CD4-positive, alpha-beta T cell treated with Interleukin-4 for 4 hours (primary cell): ENCODE measurements at regions not wholly inside any gene's neighbourhood (a gene's known extent, or its start where the extent isn't known, plus 50 kb on each side); places are given as distances from the start of the nearest gene placed in this dataset.

Experiments
- DNase-seq: peaks from one replicate; pipeline ENCODE4 v3.0.0-alpha.2; 2020

GRCh38 chr20:7358670-7359069 is 581.6 kb downstream of the HAO1 start:
- DNase-seq, result no peak

- no peak for DNase-seq
Measured at GRCh38 chr20:7359739-7360138, 580.5 kb downstream of the HAO1 start.

GRCh38 chr20:7361321-7361720 is 578.9 kb downstream of the HAO1 start:
- no peak for DNase-seq

GRCh38 chr20:7361931-7362330 is 578.3 kb downstream of the HAO1 start:
- no peak for DNase-seq

- no peak for DNase-seq
Measured at GRCh38 chr20:7362601-7363000, 577.7 kb downstream of the HAO1 start.

- DNase-seq, result no peak
Measured at GRCh38 chr20:7366189-7366588, 574.1 kb downstream of the HAO1 start.

- no peak for DNase-seq
Measured at GRCh38 chr20:7371518-7372163, 568.6 kb downstream of the HAO1 start.

GRCh38 chr20:7375905-7376304 is 564.4 kb downstream of the HAO1 start:
- DNase-seq, result peak; percentile 1

DNA sequence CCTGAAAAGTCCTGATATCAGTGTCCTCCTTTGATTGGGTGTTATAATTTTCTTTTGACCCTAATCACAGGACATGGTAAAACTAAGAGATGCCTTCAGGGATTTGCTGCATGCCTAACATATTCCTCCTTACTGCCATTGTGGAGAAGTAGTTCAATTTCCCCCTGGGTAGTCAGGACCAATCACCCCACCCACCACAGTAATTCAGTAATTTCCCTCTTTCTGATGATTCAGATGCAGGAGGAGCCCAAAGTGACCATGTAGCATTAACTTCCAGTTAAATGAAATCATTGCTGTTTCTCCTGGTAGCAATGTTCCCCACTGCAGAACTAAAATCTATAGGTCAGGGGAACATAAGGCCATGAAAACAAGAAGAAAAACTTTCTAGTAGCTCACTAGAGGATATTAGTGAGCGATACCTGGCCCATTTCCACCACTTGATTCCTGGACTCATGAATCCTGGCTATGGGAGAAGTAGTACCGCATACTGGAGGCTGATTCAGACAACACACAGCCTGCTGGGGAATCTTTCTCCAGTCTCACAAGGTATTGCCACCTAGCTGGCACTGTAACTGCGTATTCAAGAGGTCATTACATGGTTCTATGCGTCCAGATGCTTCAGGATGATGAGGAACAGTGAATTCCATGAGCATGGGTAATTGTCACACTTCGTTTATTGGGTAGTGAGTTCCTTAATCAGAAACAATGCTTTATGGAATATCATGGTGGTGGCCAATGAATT is 561.2 kb downstream of the HAO1 start:
- no peak for DNase-seq

DNA sequence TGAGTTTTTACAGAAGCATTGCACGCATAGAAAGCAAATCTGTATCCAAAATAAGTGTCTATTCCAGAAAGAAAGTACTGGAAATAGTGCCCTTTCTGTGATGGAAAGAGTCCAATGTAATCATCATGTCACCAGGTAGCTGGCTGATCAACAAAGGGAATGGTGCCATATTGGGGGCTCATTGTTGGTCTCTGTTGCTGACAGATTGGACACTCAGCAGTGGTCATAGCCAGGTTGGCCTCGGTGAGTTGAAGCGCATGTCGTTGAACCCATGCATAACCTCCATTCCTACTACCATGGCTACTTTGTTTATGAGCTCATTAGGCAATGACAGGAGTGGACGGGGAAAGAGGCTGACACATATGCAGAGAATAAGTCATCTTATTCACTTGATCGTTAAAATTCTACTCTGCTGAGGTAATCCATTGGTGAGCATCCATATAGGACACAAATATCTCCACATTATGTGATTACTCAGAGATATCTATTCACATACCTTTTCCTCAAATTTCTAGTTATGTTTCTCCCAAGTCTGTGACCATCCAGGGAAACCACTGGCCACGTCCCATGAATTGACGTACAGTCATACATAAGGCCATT is 560.5 kb downstream of the HAO1 start:
- DNase-seq, result no peak

DNA sequence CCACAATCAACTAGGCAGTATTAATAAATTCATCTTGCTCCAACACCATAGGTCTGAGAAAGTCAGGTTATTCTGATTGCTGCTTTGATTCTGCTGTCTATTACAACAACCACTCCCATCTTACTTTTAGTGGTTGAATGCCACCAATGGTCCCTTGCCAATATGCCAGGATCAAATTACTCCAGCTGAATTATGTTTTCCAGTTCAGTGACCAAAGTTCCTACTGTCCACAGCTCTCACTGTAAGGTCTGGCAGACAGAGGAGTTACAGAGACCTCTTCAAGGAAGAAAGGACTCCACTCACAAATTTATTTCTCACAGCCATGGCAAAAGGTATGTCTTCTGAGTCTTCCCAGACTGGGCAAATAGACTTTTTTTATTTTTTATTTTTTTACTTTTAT is 557.0 kb downstream of the HAO1 start:
- no peak for DNase-seq

DNA sequence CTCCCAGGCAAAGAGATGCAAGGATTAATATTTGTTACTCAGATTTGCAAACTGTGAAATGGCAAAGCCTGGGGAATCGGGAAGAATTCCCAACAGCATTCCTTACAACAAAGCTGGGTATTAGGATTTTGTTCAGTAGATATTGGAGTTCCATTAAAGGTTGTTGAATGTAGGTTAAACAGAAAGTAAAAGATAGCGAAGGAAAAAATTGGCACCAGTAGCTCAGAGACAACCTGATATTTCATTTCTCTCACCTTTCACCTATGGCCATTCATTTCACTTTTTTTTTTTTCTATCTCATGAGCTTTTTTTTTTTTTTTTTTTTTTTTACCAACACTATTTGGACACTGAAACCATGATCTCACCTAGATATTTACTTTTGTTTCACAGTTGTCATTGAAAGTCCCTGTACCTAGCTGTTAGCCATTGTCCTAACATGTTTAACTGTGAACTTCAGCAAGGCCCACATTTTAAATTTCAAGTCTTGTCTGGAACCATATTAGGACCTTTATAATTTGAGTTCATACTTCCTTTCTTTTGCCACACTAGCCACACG is 552.5 kb downstream of the HAO1 start:
- DNase-seq, result no peak

DNA sequence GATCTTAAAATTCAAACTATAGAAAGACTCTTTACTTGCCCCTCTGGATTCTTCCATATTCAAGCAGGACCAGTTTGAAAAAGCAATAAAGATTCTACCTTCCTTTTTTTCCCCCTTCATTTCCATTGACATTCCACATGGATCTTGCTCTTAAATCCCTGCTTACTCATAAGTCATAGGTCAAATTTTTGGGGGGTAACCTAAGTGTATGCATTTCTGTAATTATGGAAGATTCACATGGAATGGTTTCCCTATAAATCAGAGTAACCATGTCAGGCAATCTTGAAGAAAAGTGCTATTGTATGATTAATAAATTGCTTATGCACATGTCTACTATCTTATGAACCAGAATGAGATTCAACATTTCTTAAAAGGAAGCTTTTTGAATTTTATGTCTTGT is 551.0 kb downstream of the HAO1 start:
- DNase-seq, result no peak

DNA sequence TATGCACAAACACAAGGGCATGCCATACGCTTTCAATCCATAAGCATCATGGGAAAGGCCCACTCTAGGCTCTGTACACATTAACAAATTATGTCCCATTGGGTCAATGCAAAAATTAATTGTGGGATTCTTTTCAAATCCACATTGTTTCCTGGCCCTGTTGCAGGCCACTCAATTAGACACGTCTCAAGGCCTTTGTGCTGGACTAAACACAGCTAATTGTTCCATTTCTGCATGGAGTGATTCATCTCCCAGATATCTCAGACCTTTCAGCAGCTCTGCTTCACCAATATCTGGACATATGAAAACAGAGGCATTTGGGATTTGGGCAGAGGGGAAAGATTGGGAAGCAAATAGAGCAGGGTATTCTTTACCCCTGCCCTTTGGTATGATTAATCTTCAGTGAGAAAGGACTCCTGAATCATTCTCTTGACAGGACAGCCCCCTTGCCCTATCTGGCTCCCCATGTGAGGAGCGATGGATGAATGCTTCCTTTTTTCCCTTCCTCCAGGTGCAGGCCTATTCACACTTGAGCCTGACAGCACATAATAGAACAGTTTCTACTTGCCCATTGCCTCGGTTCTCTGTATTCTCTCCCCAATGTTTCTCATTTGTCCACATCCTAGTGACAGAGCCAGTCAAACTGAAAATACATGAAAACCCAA is 547.6 kb downstream of the HAO1 start:
- no peak for DNase-seq

- DNase-seq, result no peak
Measured at GRCh38 chr20:7399114-7399513, 541.1 kb downstream of the HAO1 start.

DNA sequence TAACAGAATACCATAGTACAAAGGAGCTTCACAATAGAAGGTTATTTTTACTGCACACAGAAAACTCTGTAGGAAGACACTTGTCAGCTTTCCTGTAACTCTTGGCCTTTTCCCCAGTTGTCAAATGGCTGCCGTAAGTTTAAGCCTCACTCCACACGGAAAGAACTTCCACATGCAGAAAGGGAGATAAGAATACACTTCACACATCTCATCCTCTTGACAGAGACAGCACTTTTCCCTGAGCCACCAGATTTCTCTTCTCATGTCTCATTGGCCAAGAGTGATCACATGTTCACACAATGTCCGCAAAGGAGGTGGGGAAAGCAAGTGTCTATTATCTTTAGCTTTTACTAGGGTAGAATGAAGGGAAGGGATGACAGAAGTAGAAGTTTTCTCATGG is 540.7 kb downstream of the HAO1 start:
- DNase-seq, result no peak

- DNase-seq, result no peak
Measured at GRCh38 chr20:7406671-7407070, 533.6 kb downstream of the HAO1 start.

DNA sequence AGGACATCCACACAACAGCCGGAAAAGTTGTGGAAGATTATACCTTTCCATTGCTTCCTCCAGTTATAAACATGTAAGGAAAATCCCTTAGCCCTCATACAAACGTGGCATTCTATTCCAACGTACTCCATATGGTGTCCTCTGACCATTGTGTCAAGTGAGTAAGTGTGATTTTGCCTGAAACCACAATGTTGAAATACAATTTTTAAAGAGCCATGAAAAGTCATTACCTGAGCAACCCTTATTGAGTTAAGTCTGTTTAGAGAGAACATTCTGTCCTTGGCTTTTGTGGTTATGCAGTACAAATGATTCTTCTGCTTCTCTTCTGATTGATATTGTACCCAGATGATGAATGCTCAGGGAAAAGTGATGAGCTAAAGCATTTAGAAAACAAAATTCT is 530.1 kb downstream of the HAO1 start:
- no peak for DNase-seq

DNA sequence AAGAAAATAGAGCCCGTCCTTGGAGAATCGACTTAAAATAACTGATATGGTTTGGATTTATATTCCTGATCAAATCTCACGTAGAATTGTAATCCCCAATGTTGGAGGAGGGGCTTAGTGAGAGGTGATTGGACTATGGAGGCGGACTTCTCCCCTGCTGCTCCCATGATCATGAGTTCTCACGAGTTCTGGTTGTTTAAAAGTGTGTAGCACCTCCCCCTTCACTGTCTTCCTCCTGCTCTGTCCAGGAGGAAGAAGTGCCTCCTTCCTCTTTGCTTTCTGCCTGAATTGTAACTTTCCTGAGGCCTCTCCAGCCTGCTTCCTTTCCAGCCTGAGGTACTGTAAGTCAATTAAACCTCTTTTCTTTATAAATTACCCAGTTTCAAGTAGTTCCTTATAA is 529.2 kb downstream of the HAO1 start:
- DNase-seq, result no peak

DNA sequence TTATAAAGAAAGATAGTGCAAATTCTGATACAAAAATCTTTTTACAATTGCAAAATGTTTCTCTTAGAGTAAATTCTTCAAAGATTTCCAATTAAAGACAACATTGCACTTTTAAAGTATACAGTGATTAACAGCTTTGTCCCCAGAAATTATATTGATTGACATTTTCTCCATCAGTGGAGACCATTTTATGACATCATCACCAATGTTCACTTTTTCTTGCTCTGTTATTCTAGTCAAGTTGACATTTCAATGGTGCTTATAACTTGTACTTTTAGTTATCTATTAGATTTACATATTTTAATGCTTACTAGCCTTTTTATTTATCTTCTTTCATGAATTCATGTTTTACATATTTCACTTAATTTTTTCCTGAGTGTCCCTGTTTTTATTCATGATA is 524.8 kb downstream of the HAO1 start:
- no peak for DNase-seq

- DNase-seq, result no peak
Measured at GRCh38 chr20:7416382-7416781, 523.9 kb downstream of the HAO1 start.

DNA sequence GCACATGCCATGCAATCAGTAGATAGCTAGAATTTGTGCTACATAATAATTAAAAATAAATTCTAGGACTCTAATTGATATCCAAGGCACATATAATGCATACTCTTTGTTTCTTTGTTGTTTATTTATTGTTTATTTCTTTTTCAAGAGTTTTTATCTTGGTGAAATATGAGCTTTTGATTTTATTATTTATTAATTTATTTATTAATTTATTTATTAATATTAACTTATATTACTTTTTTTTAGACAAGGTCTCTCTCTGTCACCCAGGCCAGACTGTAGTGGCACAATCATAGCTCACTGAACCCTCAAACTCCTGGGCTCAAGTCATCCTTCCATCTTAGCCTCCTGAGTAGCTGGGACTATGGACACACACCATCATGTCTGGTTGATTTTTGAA is 519.9 kb downstream of the HAO1 start:
- DNase-seq, result no peak

- DNase-seq, result no peak
Measured at GRCh38 chr20:7426890-7427496, 513.3 kb downstream of the HAO1 start.
